ENCODE measurements at regions not wholly inside any gene's neighbourhood (a gene's known extent, or its start where the extent isn't known, plus 50 kb on each side); places are given as distances from the start of the nearest gene placed in this dataset.
"Not testable (repeated sequence)": the region's sequence is repeated elsewhere in the genome, so short reads cannot be mapped to it uniquely, and the experiment has no call there.

GRCh38 chr9:85880507-85880906 is 60.4 kb upstream of the NAA35 start:
- DNase-seq (ENCODE audit: low spot score) = not testable (repeated sequence)

GRCh38 chr9:85884256-85884655 is 56.7 kb upstream of the NAA35 start:
- DNase-seq (ENCODE audit: low spot score) = no peak

GRCh38 chr9:85890962-85891361 is 50.0 kb upstream of the NAA35 start:
- DNase-seq (ENCODE audit: low spot score) = no peak

All from SW480 (cell line).